ENCODE measurements at regions not wholly inside any gene's neighbourhood (a gene's known extent, or its start where the extent isn't known, plus 50 kb on each side); places are given as distances from the start of the nearest gene placed in this dataset.

DNA sequence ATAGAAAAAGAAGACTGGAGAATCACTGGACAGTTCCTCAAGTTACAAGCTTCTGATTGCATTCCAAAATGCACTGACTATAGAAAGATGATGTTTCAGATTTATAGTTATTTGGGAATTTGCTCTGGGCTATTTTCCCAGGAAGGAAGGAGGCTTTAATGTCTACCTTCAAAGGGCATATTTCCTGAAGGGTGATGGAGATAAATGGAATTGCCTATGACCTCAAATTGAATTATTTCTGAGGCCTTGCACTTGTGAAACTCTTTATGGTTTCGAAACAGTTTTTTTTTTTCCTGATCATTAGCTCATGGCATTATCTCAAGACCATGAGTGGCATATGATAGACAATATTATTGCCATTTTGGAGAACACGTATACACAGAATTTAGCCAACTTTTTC, 333.9 kb downstream of the METTL15 start:
- WGBS, 2 experiments (ENCODE audit: low coverage in 1 of 2, low lambda C conversion rate in 2 of 2, missing lambda C conversion rate in 2 of 2), result 65 to 73% methylated on average over 2 of the region's 2 CpGs
- Histone ChIP-seq H3K36me3 (ENCODE audit: low read depth) (no peaks in the 10 kb centered on the region), H3K9me2 (ENCODE audit: insufficient read depth) (no peaks in the 10 kb centered on the region), H3F3A (ENCODE audit: insufficient read depth) (no peaks in the 10 kb centered on the region), H3K4me2 (ENCODE audit: unreplicated experiment) (no peak overlapping the region), H3K9ac (no peak overlapping the region), H3K4me1 (ENCODE audit: insufficient read depth) (peaks cover 8% of the 10 kb centered on the region), H3K9me3 (ENCODE audit: low read depth) (no peaks in the 10 kb centered on the region), H3K79me2 (ENCODE audit: insufficient read depth) (no peaks in the 10 kb centered on the region), H3K27ac (no peak overlapping the region), H2AFZ (no peak overlapping the region), H3K4me3 (no peak overlapping the region), H4K20me1 (ENCODE audit: insufficient read depth) (no peaks in the 10 kb centered on the region), H3K27me3 (replicated peaks; ENCODE audit: insufficient read depth) (no peaks in the 10 kb centered on the region)
- no peak for DNase-seq
- in situ Hi-C loops (cut with MboI), result no loop called here
- TF ChIP-seq EZH2 (IDR thresholded peaks at IDR 0.05; ENCODE audit: insufficient read depth, poor library complexity, severe bottlenecking) (no peak), EZH2phosphoT487 (IDR thresholded peaks at IDR 0.05; ENCODE audit: insufficient read depth, low read depth) (no peak)

DNA sequence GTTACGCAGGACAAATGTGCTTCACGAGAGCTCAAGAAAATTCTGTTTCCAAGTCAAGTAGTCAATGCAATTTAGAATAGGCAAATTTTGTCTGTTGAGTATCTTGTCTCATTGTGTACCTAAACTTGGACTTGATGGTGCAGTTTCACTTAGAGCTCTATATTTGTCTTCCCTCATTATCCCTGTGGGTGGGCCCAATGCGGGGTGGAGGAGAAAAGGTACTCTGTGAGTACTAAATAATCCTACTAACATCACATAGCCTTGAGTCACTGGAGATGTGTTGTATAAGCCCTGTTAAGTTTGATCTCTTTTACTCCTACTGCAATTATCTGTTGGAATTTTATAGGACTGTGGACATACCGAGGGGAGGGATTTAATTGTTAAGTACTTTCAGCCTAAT, 331.2 kb downstream of the METTL15 start:
- in situ Hi-C loops (cut with MboI), result no loop called here
- no peak overlapping the region for H3K27ac ChIP-seq
- H3K9ac ChIP-seq, result no peak overlapping the region
- no peaks in the 10 kb centered on the region for H3K79me2 ChIP-seq (ENCODE audit: insufficient read depth)
- 83 to 87% methylated on average over 4 of the region's 4 CpGs for WGBS, 2 experiments (ENCODE audit: low coverage in 1 of 2, low lambda C conversion rate in 2 of 2, missing lambda C conversion rate in 2 of 2)
- H3K4me2 ChIP-seq (ENCODE audit: unreplicated experiment), result no peak overlapping the region
- no peaks in the 10 kb centered on the region for H3K4me1 ChIP-seq (ENCODE audit: insufficient read depth)
- H2AFZ ChIP-seq, result no peak overlapping the region
- H4K20me1 ChIP-seq (ENCODE audit: insufficient read depth), result no peaks in the 10 kb centered on the region
- TF ChIP-seq EZH2 (IDR thresholded peaks at IDR 0.05; ENCODE audit: insufficient read depth, poor library complexity, severe bottlenecking), result no peak
- TF ChIP-seq EZH2phosphoT487 (IDR thresholded peaks at IDR 0.05; ENCODE audit: insufficient read depth, low read depth), result no peak
- H3K36me3 ChIP-seq (ENCODE audit: low read depth), result no peaks in the 10 kb centered on the region
- no peaks in the 10 kb centered on the region for H3F3A ChIP-seq (ENCODE audit: insufficient read depth)
- no peaks in the 10 kb centered on the region for H3K9me3 ChIP-seq (ENCODE audit: low read depth)
- DNase-seq, result no peak
- no peak overlapping the region for H3K4me3 ChIP-seq
- H3K27me3 ChIP-seq (replicated peaks; ENCODE audit: insufficient read depth), result no peaks in the 10 kb centered on the region
- no peaks in the 10 kb centered on the region for H3K9me2 ChIP-seq (ENCODE audit: insufficient read depth)

GRCh38 chr11:28420099-28420498, 311.9 kb downstream of the METTL15 start:
- Histone ChIP-seq H3K79me2 (ENCODE audit: insufficient read depth) (no peaks in the 10 kb centered on the region), H3K4me1 (ENCODE audit: insufficient read depth) (no peaks in the 10 kb centered on the region), H3K27me3 (replicated peaks; ENCODE audit: insufficient read depth) (no peaks in the 10 kb centered on the region), H3F3A (ENCODE audit: insufficient read depth) (no peaks in the 10 kb centered on the region), H4K20me1 (ENCODE audit: insufficient read depth) (no peaks in the 10 kb centered on the region), H3K9me2 (ENCODE audit: insufficient read depth) (0 out of 2 replicates have a peak, but pooled peaks cover 8% of the 10 kb centered on the region), H3K9ac (no peak overlapping the region), H3K36me3 (ENCODE audit: low read depth) (no peaks in the 10 kb centered on the region), H3K4me2 (ENCODE audit: unreplicated experiment) (no peak overlapping the region), H2AFZ (no peak overlapping the region), H3K9me3 (ENCODE audit: low read depth) (no peaks in the 10 kb centered on the region), H3K27ac (no peak overlapping the region), H3K4me3 (no peak overlapping the region)
- WGBS, 2 experiments (ENCODE audit: low coverage in 1 of 2, low lambda C conversion rate in 2 of 2, missing lambda C conversion rate in 2 of 2), result 91 to 100% methylated on average over 1 of the region's 1 CpG
- DNase-seq, result peak; percentile 4
- in situ Hi-C loops (cut with MboI), result no loop called here
- no peak for TF ChIP-seq EZH2phosphoT487 (IDR thresholded peaks at IDR 0.05; ENCODE audit: insufficient read depth, low read depth)

DNA sequence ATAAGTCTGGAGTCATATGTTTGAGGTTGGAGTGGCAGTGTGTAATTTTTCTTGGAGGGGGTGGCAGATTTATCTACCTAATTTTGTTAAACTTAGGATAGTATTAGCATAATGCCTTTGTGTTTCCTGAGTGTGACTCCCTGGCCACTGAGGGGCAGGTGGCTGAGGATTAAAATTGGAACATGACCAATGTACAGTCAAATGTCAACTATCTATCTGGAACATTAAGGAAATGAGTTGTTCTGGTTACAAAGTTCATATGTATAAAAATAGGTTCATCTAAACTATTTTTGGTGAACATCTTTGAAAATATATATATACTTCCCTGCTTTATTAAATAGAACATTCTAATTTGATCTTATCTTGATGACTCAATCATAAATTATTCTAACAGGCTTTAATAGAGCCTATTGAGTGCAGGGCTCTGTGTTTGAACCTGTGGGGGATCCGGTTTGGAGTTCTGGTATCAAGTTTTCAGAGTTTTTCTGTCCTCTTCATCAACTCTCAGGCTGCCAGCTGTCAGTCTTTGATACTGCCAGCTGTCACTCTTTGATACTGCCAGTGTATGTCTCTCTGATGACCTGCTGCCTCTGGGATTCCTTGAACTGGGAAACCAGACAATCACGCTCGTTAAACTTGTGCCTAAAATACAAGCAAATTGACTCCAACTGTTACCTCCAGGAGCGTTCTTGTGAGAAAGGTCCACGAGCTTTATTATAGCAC, 309.6 kb downstream of the METTL15 start:
- Histone ChIP-seq H3K9me3 (ENCODE audit: low read depth) (no peaks in the 10 kb centered on the region), H3K27me3 (replicated peaks; ENCODE audit: insufficient read depth) (no peaks in the 10 kb centered on the region), H3F3A (ENCODE audit: insufficient read depth) (no peaks in the 10 kb centered on the region), H4K20me1 (ENCODE audit: insufficient read depth) (no peaks in the 10 kb centered on the region), H3K9me2 (ENCODE audit: insufficient read depth) (0 out of 2 replicates have a peak, but pooled peaks cover 8% of the 10 kb centered on the region), H3K36me3 (ENCODE audit: low read depth) (no peaks in the 10 kb centered on the region), H3K4me3 (no peak overlapping the region), H3K4me1 (ENCODE audit: insufficient read depth) (no peaks in the 10 kb centered on the region), H3K9ac (no peak overlapping the region), H3K79me2 (ENCODE audit: insufficient read depth) (no peaks in the 10 kb centered on the region), H3K27ac (no peak overlapping the region), H2AFZ (no peak overlapping the region), H3K4me2 (ENCODE audit: unreplicated experiment) (no peak overlapping the region)
- in situ Hi-C loops (cut with MboI), result no loop called here
- no peak for DNase-seq
- TF ChIP-seq EZH2 (IDR thresholded peaks at IDR 0.05; ENCODE audit: insufficient read depth, poor library complexity, severe bottlenecking) (no peak), EZH2phosphoT487 (IDR thresholded peaks at IDR 0.05; ENCODE audit: insufficient read depth, low read depth) (no peak)
- 64 to 66% methylated on average over 5 of the region's 5 CpGs for WGBS, 2 experiments (ENCODE audit: low coverage in 1 of 2, low lambda C conversion rate in 2 of 2, missing lambda C conversion rate in 2 of 2)

- in situ Hi-C loops (cut with MboI), result no loop called here
- DNase-seq, result no peak
- Histone ChIP-seq H3K79me2 (ENCODE audit: insufficient read depth) (no peaks in the 10 kb centered on the region), H4K20me1 (ENCODE audit: insufficient read depth) (no peaks in the 10 kb centered on the region), H3F3A (ENCODE audit: insufficient read depth) (no peaks in the 10 kb centered on the region), H2AFZ (no peak overlapping the region), H3K27me3 (replicated peaks; ENCODE audit: insufficient read depth) (no peaks in the 10 kb centered on the region), H3K27ac (no peak overlapping the region), H3K36me3 (ENCODE audit: low read depth) (no peaks in the 10 kb centered on the region), H3K9me2 (ENCODE audit: insufficient read depth) (no peaks in the 10 kb centered on the region), H3K4me1 (ENCODE audit: insufficient read depth) (no peaks in the 10 kb centered on the region), H3K4me3 (no peak overlapping the region), H3K9me3 (ENCODE audit: low read depth) (no peaks in the 10 kb centered on the region), H3K9ac (no peak overlapping the region), H3K4me2 (ENCODE audit: unreplicated experiment) (no peak overlapping the region)
- TF ChIP-seq EZH2 (IDR thresholded peaks at IDR 0.05; ENCODE audit: insufficient read depth, poor library complexity, severe bottlenecking), result no peak
- no peak for TF ChIP-seq EZH2phosphoT487 (IDR thresholded peaks at IDR 0.05; ENCODE audit: insufficient read depth, low read depth)
Observed at GRCh38 chr11:28412029-28412428, 303.8 kb downstream of the METTL15 start.
